ENCODE measurements at regions not wholly inside any gene's neighbourhood (a gene's known extent, or its start where the extent isn't known, plus 50 kb on each side); places are given as distances from the start of the nearest gene placed in this dataset.

DNA sequence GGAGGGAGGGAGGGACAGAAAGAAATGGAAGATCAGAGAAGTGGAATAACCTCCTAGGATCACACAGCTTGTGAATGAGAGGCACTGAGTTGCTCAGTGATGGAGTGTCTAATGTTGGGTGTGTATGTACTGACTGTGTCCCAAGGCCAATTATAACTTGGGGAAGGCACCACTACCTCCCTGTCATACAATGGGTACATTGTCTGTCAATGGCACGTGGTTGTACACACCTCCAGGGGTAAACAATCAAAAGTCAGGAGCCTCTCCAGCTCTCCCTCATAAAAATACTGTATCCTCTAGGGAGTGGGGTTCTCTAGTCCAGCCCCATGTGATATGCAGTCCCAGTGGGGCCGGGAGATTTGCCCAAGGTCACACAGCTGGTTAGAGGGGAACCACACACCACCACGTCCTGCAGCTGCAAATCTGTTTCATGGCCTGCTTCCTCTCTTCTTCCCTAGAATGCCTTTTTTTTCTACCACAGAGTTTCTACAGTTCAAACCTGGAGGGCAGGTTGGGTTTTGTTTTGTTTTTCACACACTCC lies 112.5 kb downstream of the SNX5 start (continued):
- TF ChIP-seq NR2F6 (IDR thresholded peaks at IDR 0.05) (peak; percentile 88), NR2F6 (CRISPR knock-in tag; IDR thresholded peaks at IDR 0.05) (peak; percentile 92), ZNF766 (CRISPR knock-in tag; IDR thresholded peaks at IDR 0.05; ENCODE audit: borderline replicate concordance) (peak; percentile 77; the same call in 1 of the 2 replicates), NFYC (CRISPR knock-in tag; IDR thresholded peaks at IDR 0.05) (0 out of 2 replicates have a peak, but pooled peaks have one; percentile 41), HOXA5 (CRISPR knock-in tag; IDR thresholded peaks at IDR 0.05) (no peak; the same call in 1 of the 2 replicates), FOSL1 (CRISPR knock-in tag; IDR thresholded peaks at IDR 0.05; ENCODE audit: borderline replicate concordance) (no peak; the same call in 1 of the 2 replicates), ZNF12 (CRISPR knock-in tag; IDR thresholded peaks at IDR 0.05) (peak; percentile 53; the same call in 1 of the 2 replicates), ZNF296 (CRISPR knock-in tag; conservative IDR thresholded peaks at IDR 0.05) (no peak), ESRRA (CRISPR knock-in tag; IDR thresholded peaks at IDR 0.05; ENCODE audit: low read depth) (peak; percentile 93), MBD4 (IDR thresholded peaks at IDR 0.05; ENCODE audit: borderline replicate concordance, low read length) (no peak), REPIN1 (CRISPR knock-in tag; IDR thresholded peaks at IDR 0.05; ENCODE audit: borderline replicate concordance, low read depth) (0 out of 2 replicates have a peak, but pooled peaks have one; percentile 50), ZNF3 (CRISPR knock-in tag; IDR thresholded peaks at IDR 0.05) (no peak), NCOA5 (CRISPR knock-in tag; IDR thresholded peaks at IDR 0.05) (no peak), NRL (CRISPR knock-in tag; IDR thresholded peaks at IDR 0.05; ENCODE audit: borderline replicate concordance) (no peak), FOXA3 (CRISPR knock-in tag; IDR thresholded peaks at IDR 0.05) (peak; percentile 97), ZNF740 (CRISPR knock-in tag; IDR thresholded peaks at IDR 0.05) (no peak), ARHGAP35 (CRISPR knock-in tag; IDR thresholded peaks at IDR 0.05; ENCODE audit: borderline replicate concordance) (no peak), BRD4 (CRISPR knock-in tag; IDR thresholded peaks at IDR 0.05) (peak; percentile 81), ZSCAN29 (CRISPR knock-in tag; conservative IDR thresholded peaks at IDR 0.05) (peak; percentile 51; the same call in 1 of the 2 replicates), DDIT3 (CRISPR knock-in tag; IDR thresholded peaks at IDR 0.05) (no peak), ZSCAN22 (CRISPR knock-in tag; IDR thresholded peaks at IDR 0.05) (no peak), SAFB2 (CRISPR knock-in tag; IDR thresholded peaks at IDR 0.05; ENCODE audit: borderline replicate concordance, low read depth) (no peak)
- TF ChIP-seq, protein P1, sequence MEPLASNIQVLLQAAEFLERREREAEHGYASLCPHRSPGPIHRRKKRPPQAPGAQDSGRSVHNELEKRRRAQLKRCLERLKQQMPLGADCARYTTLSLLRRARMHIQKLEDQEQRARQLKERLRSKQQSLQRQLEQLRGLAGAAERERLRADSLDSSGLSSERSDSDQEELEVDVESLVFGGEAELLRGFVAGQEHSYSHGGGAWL (CRISPR knock-in tag; IDR thresholded peaks at IDR 0.05), result no peak
- TF ChIP-seq, protein P2, sequence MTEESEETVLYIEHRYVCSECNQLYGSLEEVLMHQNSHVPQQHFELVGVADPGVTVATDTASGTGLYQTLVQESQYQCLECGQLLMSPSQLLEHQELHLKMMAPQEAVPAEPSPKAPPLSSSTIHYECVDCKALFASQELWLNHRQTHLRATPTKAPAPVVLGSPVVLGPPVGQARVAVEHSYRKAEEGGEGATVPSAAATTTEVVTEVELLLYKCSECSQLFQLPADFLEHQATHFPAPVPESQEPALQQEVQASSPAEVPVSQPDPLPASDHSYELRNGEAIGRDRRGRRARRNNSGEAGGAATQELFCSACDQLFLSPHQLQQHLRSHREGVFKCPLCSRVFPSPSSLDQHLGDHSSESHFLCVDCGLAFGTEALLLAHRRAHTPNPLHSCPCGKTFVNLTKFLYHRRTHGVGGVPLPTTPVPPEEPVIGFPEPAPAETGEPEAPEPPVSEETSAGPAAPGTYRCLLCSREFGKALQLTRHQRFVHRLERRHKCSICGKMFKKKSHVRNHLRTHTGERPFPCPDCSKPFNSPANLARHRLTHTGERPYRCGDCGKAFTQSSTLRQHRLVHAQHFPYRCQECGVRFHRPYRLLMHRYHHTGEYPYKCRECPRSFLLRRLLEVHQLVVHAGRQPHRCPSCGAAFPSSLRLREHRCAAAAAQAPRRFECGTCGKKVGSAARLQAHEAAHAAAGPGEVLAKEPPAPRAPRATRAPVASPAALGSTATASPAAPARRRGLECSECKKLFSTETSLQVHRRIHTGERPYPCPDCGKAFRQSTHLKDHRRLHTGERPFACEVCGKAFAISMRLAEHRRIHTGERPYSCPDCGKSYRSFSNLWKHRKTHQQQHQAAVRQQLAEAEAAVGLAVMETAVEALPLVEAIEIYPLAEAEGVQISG (CRISPR knock-in tag; IDR thresholded peaks at IDR 0.05), result peak; percentile 66
- TF ChIP-seq, protein P3, sequence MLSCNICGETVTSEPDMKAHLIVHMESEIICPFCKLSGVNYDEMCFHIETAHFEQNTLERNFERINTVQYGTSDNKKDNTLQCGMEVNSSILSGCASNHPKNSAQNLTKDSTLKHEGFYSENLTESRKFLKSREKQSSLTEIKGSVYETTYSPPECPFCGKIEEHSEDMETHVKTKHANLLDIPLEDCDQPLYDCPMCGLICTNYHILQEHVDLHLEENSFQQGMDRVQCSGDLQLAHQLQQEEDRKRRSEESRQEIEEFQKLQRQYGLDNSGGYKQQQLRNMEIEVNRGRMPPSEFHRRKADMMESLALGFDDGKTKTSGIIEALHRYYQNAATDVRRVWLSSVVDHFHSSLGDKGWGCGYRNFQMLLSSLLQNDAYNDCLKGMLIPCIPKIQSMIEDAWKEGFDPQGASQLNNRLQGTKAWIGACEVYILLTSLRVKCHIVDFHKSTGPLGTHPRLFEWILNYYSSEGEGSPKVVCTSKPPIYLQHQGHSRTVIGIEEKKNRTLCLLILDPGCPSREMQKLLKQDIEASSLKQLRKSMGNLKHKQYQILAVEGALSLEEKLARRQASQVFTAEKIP (CRISPR knock-in tag; IDR thresholded peaks at IDR 0.05; ENCODE audit: borderline replicate concordance), result no peak

Data from HepG2 (cell line).